Tibial nerve (tissue), 3 donors: ENCODE measurements at regions not wholly inside any gene's neighbourhood (a gene's known extent, or its start where the extent isn't known, plus 50 kb on each side); places are given as distances from the start of the nearest gene placed in this dataset.

Source experiments
- CTCF ChIP-seq, 5 experiments: fragments of 200-600 bp in 3 of 5; fragments of 450-650 bp in 2 of 5; sonication (generic) in 3 of 5; IDR thresholded peaks; one replicate each; pipeline ENCODE4 v1.5.1; 2016 to 2019; ENCODE audit warnings: antibody characterized with exemption in 5 of 5, mild to moderate bottlenecking in 3 of 5, moderate library complexity in 2 of 5
- POLR2A ChIP-seq, 2 donors: fragments of 450-650 bp; IDR thresholded peaks; one replicate each; pipeline ENCODE4 v1.6.1; 2017; ENCODE audit warnings: antibody characterized with exemption in 2 of 2, mild to moderate bottlenecking in 2 of 2, moderate library complexity in 2 of 2

GRCh38 chr2:223418131-223418530, 184.0 kb downstream of the SCG2 start:
- no peak for TF ChIP-seq CTCF (IDR thresholded peaks at IDR 0.05)
- TF ChIP-seq POLR2A (IDR thresholded peaks at IDR 0.05): no peak
